Retinal pigment epithelial cell (primary cell): ENCODE measurements at regions not wholly inside any gene's neighbourhood (a gene's known extent, or its start where the extent isn't known, plus 50 kb on each side); places are given as distances from the start of the nearest gene placed in this dataset.
A peak's percentile ranks its signal among the peaks of the same experiment; 100 is the strongest.
"Not testable (repeated sequence)": the region's sequence is repeated elsewhere in the genome, so short reads cannot be mapped to it uniquely, and the experiment has no call there.

ENCODE experiments used
- DNase-seq: peaks from one replicate; pipeline ENCODE4 v3.0.0-alpha.2; 2010; ENCODE audit warnings: low read depth
- H3K4me3 ChIP-seq: 2 replicates; pipeline ENCODE4 v1.5.1; 2011; ENCODE audit warnings: mild to moderate bottlenecking, low read length, control low read depth, moderate library complexity
- CTCF ChIP-seq: conservative IDR thresholded peaks from 2 replicates; pipeline ENCODE4 v1.5.1; 2011; ENCODE audit warnings: low read depth, low read length, control low read depth, inconsistent platforms

- no peak overlapping the region for H3K4me3 ChIP-seq
These were observed 121.5 kb upstream of the HCRTR2 start for GRCh38 chr6:55052846-55053245.

GRCh38 chr6:55058682-55059081 lies 115.6 kb upstream of the HCRTR2 start:
- no peak for TF ChIP-seq CTCF
- no peak overlapping the region for H3K4me3 ChIP-seq
- no peak for DNase-seq

More at GRCh38 chr6:55052846-55053245, 121.5 kb upstream of the HCRTR2 start:
- TF ChIP-seq CTCF, result no peak
- DNase-seq, result no peak

DNA sequence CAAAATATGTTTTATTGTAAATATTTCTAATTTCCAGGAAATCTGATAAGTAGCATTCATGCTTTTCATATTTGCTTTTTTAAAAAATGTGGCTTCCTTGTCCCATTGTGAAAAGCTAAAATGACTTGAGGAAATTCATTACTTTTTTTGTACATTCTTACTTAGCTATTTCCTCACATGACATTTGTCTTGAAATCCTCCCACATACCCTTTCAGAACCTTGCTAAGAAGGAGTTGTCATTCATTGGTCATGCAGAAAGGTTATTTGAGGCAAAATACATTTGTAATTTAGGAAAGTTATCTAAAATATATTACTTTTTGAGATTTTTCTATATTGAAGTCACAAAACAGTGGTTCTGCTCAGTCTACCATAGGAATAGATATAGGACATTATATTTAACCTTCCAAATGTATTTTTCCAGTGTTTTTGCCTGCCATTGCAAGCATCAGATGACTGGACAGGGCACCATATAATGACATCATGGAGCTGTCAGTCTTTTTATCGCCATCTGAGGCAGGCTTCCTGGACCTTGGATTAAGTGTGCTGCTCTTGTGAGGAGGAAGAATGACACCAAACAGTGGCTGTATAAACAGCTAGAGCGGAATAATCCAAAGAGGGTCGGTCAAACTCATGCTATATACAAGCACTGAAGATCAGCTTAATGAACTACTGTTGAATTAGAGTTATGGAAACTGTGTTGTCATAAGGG lies 109.4 kb upstream of the HCRTR2 start:
- TF ChIP-seq CTCF, result no peak
- no peak overlapping the region for H3K4me3 ChIP-seq
- DNase-seq, result no peak

GRCh38 chr6:55069132-55069781 lies 105.1 kb upstream of the HCRTR2 start:
- peak; percentile 65 for TF ChIP-seq CTCF
- DNase-seq, result peak; percentile 13
- no peak overlapping the region for H3K4me3 ChIP-seq

DNA sequence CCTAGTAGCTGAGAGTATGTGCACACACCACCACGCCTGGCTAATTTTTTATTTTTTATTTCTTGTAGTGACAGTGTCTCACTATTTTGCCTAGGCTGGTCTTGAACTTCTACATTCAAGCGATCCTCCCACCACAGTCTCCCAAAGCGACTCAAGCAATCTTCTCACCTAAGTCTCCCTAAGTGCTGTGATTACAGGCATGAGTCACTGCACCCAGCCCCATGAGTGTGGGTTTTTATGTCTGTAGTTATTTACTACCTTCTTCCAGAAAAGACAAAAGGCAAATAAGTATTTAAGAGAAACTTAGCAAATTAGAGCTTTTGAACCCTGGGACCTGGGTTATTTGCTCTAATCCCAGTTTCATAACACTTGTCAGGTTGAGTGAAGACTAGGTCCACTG lies 92.3 kb upstream of the HCRTR2 start:
- DNase-seq, result no peak
- no peak overlapping the region for H3K4me3 ChIP-seq
- no peak for TF ChIP-seq CTCF

- DNase-seq, result not testable (repeated sequence)
These were observed 86.3 kb upstream of the HCRTR2 start for GRCh38 chr6:55088011-55088410.

DNA sequence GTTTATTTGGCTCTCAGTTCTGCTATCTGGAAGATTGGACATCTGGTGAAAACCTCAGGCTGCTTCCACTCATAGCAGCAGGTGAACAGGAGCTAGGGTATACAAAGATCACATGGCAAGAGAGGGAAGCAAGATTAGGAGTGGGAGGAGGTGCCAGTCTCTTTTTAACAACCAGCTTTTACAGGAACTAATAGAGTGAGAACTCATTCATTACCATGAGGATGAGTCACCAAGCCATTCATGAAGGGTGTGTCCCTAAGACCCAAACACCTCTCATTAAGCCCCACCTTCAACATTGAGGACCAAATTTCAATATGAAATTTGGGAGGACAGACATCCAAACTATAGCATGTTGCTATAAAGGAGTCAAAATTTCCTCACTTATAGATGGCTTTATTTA lies 85.4 kb upstream of the HCRTR2 start:
- H3K4me3 ChIP-seq, result no peak overlapping the region
- no peak for TF ChIP-seq CTCF
- no peak for DNase-seq

More at GRCh38 chr6:55088011-55088410, 86.3 kb upstream of the HCRTR2 start:
- H3K4me3 ChIP-seq, result not testable (repeated sequence)
